MM.1S (cell line): ENCODE measurements at regions not wholly inside any gene's neighbourhood (a gene's known extent, or its start where the extent isn't known, plus 50 kb on each side); places are given as distances from the start of the nearest gene placed in this dataset.

Experiments used
- CTCF ChIP-seq: fragments of 300-600 bp; sonication (generic); IDR thresholded peaks from 2 replicates; pipeline ENCODE4 v1.5.1; 2016; ENCODE audit warnings: antibody characterized with exemption, low read length, mixed read lengths
- EZH2 ChIP-seq: fragments of 300-600 bp; sonication (generic); optimal IDR thresholded peaks from 2 replicates; pipeline ENCODE3; 2017; ENCODE audit warnings: low read depth, mild to moderate bottlenecking, antibody characterized with exemption, low read length, mixed read lengths
- EZH2phosphoT487 ChIP-seq: fragments of 300-600 bp; sonication (generic); IDR thresholded peaks from 2 replicates; pipeline ENCODE4 v1.6.1; 2018; ENCODE audit warnings: antibody characterized with exemption, low read length

GRCh38 chr10:81708929-81709328 is 166.1 kb upstream of the NRG3 start:
- TF ChIP-seq EZH2 (no peak), EZH2phosphoT487 (no peak), CTCF (no peak)
